Suprapubic skin (tissue), 4 donors: ENCODE measurements at regions not wholly inside any gene's neighbourhood (a gene's known extent, or its start where the extent isn't known, plus 50 kb on each side); places are given as distances from the start of the nearest gene placed in this dataset.

ENCODE experiments used
- DNase-seq, 2 donors: peaks; one replicate each; pipeline ENCODE4 v3.0.0-alpha.2; 2019; ENCODE audit warnings: low spot score in 2 of 2
- H3K27ac ChIP-seq: fragments of 200-600 bp; sonication (generic); one replicate; pipeline ENCODE4 v1.5.1; 2019
- H3K27me3 ChIP-seq: fragments of 200-600 bp; sonication (generic); one replicate; pipeline ENCODE4 v1.5.1; 2019
- H3K36me3 ChIP-seq: fragments of 200-600 bp; sonication (generic); one replicate; pipeline ENCODE4 v1.5.1; 2019
- H3K4me1 ChIP-seq: fragments of 200-600 bp; sonication (generic); one replicate; pipeline ENCODE4 v1.5.1; 2019
- H3K4me3 ChIP-seq: fragments of 200-600 bp; sonication (generic); one replicate; pipeline ENCODE4 v1.5.1; 2019; ENCODE audit warnings: mild to moderate bottlenecking
- H3K9me3 ChIP-seq: fragments of 200-600 bp; sonication (generic); one replicate; pipeline ENCODE4 v1.5.1; 2019
- CTCF ChIP-seq, 2 donors: fragments of 200-600 bp in 1 of 2; fragments of 450-650 bp in 1 of 2; sonication (generic) in 1 of 2; IDR thresholded peaks; one replicate each; pipeline ENCODE4 v1.5.1; 2016 to 2019; ENCODE audit warnings: antibody characterized with exemption in 2 of 2, mild to moderate bottlenecking in 1 of 2, moderate library complexity in 1 of 2
- EP300 ChIP-seq: sonication (generic); formaldehyde crosslinking; IDR thresholded peaks from one replicate; pipeline ENCODE4 v1.6.1; 2017; ENCODE audit warnings: antibody characterized with exemption
- POLR2A ChIP-seq, 2 donors: fragments of 450-650 bp; IDR thresholded peaks; one replicate each; pipeline ENCODE4 v1.6.1; 2017; ENCODE audit warnings: antibody characterized with exemption in 2 of 2, mild to moderate bottlenecking in 2 of 2, moderate library complexity in 2 of 2
- POLR2AphosphoS5 ChIP-seq, 3 donors: sonication (generic); formaldehyde crosslinking; IDR thresholded peaks; one replicate each; pipeline ENCODE4 v1.6.1; 2017; ENCODE audit warnings: antibody characterized with exemption in 3 of 3
- WGBS: methylation state at CpG from one replicate; pipeline ENCODE4 v1.1.5; 2018; 5-methylcytosine and 5-hydroxymethylcytosine counted together

- no peaks in the 10 kb centered on the region for H3K27me3 ChIP-seq
- H3K36me3 ChIP-seq = no peaks in the 10 kb centered on the region
- no peak overlapping the region for H3K4me3 ChIP-seq
- no peaks in the 10 kb centered on the region for H3K4me1 ChIP-seq
- DNase-seq = no peak
- H3K27ac ChIP-seq = no peak overlapping the region
- no peak for TF ChIP-seq CTCF (IDR thresholded peaks at IDR 0.05)
- TF ChIP-seq POLR2A (IDR thresholded peaks at IDR 0.05) = no peak
- TF ChIP-seq POLR2AphosphoS5 (IDR thresholded peaks at IDR 0.05) = no peak
- TF ChIP-seq EP300 = no peak
- H3K9me3 ChIP-seq = no peaks in the 10 kb centered on the region
- WGBS = 82% methylated on average over 1 of the region's 1 CpG
Measured at GRCh38 chr2:103484906-103485305, 723.1 kb downstream of the TMEM182 start.

GRCh38 chr2:103496850-103497249, 735.0 kb downstream of the TMEM182 start:
- no peak for DNase-seq
- Histone ChIP-seq H3K9me3 (no peaks in the 10 kb centered on the region), H3K4me1 (no peaks in the 10 kb centered on the region), H3K4me3 (no peak overlapping the region), H3K36me3 (no peaks in the 10 kb centered on the region), H3K27ac (no peak overlapping the region), H3K27me3 (no peaks in the 10 kb centered on the region)
- TF ChIP-seq POLR2AphosphoS5 (IDR thresholded peaks at IDR 0.05) = no peak
- TF ChIP-seq CTCF (IDR thresholded peaks at IDR 0.05) = no peak
- TF ChIP-seq POLR2A (IDR thresholded peaks at IDR 0.05) = no peak
- no peak for TF ChIP-seq EP300
- WGBS = 65% methylated on average over 1 of the region's 1 CpG

- no peak for TF ChIP-seq POLR2A (IDR thresholded peaks at IDR 0.05)
- no peak for TF ChIP-seq EP300
- no peak for TF ChIP-seq CTCF (IDR thresholded peaks at IDR 0.05)
- no peak for TF ChIP-seq POLR2AphosphoS5 (IDR thresholded peaks at IDR 0.05)
- Histone ChIP-seq H3K27me3 (no peaks in the 10 kb centered on the region), H3K9me3 (no peaks in the 10 kb centered on the region), H3K4me1 (no peaks in the 10 kb centered on the region), H3K4me3 (no peak overlapping the region), H3K27ac (no peak overlapping the region), H3K36me3 (no peaks in the 10 kb centered on the region)
- 79% methylated on average over 4 of the region's 4 CpGs for WGBS
- DNase-seq = no peak
Measured at GRCh38 chr2:103506812-103507211, 745.0 kb downstream of the TMEM182 start.

- H3K27me3 ChIP-seq = no peaks in the 10 kb centered on the region
- H3K4me1 ChIP-seq = no peaks in the 10 kb centered on the region
- TF ChIP-seq CTCF (IDR thresholded peaks at IDR 0.05) (no peak), POLR2AphosphoS5 (IDR thresholded peaks at IDR 0.05) (no peak), POLR2A (IDR thresholded peaks at IDR 0.05) (no peak), EP300 (no peak)
- no peaks in the 10 kb centered on the region for H3K36me3 ChIP-seq
- no peaks in the 10 kb centered on the region for H3K9me3 ChIP-seq
- no peak for DNase-seq
- no peak overlapping the region for H3K27ac ChIP-seq
- no peak overlapping the region for H3K4me3 ChIP-seq
Measured at GRCh38 chr2:103512442-103512841, 750.6 kb downstream of the TMEM182 start.

GRCh38 chr2:103520547-103520946, 758.7 kb downstream of the TMEM182 start:
- Histone ChIP-seq H3K9me3 (peaks cover 6% of the 10 kb centered on the region), H3K36me3 (no peaks in the 10 kb centered on the region), H3K27me3 (no peaks in the 10 kb centered on the region), H3K4me3 (no peak overlapping the region), H3K27ac (no peak overlapping the region), H3K4me1 (no peaks in the 10 kb centered on the region)
- WGBS = 79% methylated on average over 1 of the region's 1 CpG
- TF ChIP-seq CTCF (IDR thresholded peaks at IDR 0.05) = no peak
- no peak for TF ChIP-seq POLR2AphosphoS5 (IDR thresholded peaks at IDR 0.05)
- TF ChIP-seq POLR2A (IDR thresholded peaks at IDR 0.05) = no peak
- TF ChIP-seq EP300 = no peak
- no peak for DNase-seq
